Large intestine (tissue), 3 donors: ENCODE measurements at regions not wholly inside any gene's neighbourhood (a gene's known extent, or its start where the extent isn't known, plus 50 kb on each side); places are given as distances from the start of the nearest gene placed in this dataset.

Source experiments
- DNase-seq, 2 donors: peaks; one replicate each; pipeline versions ENCODE4 v3.0.0 to v3.0.0-alpha.2; 2013
- H3K27ac ChIP-seq: one replicate; pipeline ENCODE4 v1.5.1; 2013; ENCODE audit warnings: low read length
- H3K27me3 ChIP-seq: 2 replicates; pipeline ENCODE4 v1.6.1; 2013; ENCODE audit warnings: low read length; ENCODE audit not compliant: control insufficient read depth, insufficient read depth
- H3K36me3 ChIP-seq: 2 replicates; pipeline ENCODE4 v1.6.1; 2013; ENCODE audit warnings: low read length; ENCODE audit not compliant: control insufficient read depth, insufficient read depth
- H3K4me1 ChIP-seq: one replicate; pipeline ENCODE4 v1.6.1; 2013; ENCODE audit warnings: low read length; ENCODE audit not compliant: control insufficient read depth, insufficient read depth
- H3K4me3 ChIP-seq: one replicate; pipeline ENCODE4 v1.5.1; 2013; ENCODE audit warnings: low read length
- H3K9me3 ChIP-seq: one replicate; pipeline ENCODE4 v1.6.1; 2013; ENCODE audit warnings: mild to moderate bottlenecking, low read depth, low read length, moderate library complexity; ENCODE audit not compliant: control insufficient read depth
- WGBS: methylation state at CpG from one replicate; pipeline ENCODE4 v1.1.5; 2013; ENCODE audit warnings: low lambda C conversion rate; ENCODE audit not compliant: insufficient coverage; 5-methylcytosine and 5-hydroxymethylcytosine counted together

DNA sequence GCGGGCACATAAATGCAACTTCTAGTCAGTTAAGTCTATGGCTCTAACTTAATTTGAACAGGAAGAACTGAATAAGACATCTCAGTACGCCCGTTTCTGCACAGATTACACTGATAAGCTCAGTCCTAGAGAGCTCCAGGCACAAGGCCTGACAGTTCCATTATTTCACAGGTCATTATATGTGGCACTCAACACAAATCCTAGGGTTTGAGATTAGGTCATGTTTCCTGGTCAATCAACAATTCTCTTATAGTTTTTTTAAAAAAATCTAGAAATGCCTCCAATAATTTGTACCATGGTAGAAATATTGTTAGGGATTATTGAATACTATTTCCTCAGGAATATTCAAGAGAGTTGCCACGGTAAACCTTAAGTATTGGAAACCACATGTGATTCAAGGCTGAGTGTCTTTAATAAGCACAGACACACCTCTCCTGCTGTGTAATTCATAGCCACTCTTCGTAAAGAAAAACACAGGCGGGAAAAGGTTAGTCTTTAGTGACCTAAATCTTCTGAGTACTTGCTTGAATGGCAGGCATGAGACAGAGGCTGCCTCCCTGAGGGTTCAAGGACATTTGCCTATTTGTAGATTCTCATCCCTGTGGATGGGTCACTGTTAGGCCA, 342.9 kb upstream of the ADGRL3 start:
- peak in 1 of 2 donors; percentile 1 for DNase-seq
- Histone ChIP-seq H3K27ac (no peak overlapping the region), H3K9me3 (no peaks in the 10 kb centered on the region), H3K36me3 (no peaks in the 10 kb centered on the region), H3K4me3 (no peak overlapping the region), H3K27me3 (no peaks in the 10 kb centered on the region), H3K4me1 (no peaks in the 10 kb centered on the region)
- WGBS: no CpG with 5 or more reads among the region's 6 CpGs

DNA sequence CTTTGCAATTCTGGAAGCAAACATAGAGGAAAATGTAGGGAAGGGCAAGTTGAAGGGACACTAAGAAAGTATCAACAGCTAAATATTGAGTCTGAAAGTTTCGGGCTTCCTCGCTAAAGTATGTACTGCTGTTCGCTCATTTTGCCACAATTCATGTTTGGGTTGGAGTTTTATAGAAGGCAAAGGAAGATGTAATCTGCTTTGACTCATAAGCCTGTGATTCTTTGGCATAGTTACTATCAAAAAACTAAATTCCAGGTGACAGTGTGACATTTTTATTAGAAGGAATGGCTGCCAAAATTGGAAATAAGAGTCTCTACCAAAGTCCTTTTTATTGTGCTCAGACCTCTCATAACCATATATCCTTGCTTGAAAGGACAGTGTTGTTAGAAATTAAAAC, 336.7 kb upstream of the ADGRL3 start:
- Histone ChIP-seq H3K4me1 (no peaks in the 10 kb centered on the region), H3K4me3 (no peak overlapping the region), H3K27ac (no peak overlapping the region), H3K36me3 (no peaks in the 10 kb centered on the region), H3K9me3 (no peaks in the 10 kb centered on the region), H3K27me3 (no peaks in the 10 kb centered on the region)
- no peak for DNase-seq
- WGBS: 90% methylated on average over 2 of the region's 3 CpGs

- peak in 1 of 2 donors; percentile 2 for DNase-seq
- Histone ChIP-seq H3K27me3 (no peaks in the 10 kb centered on the region), H3K36me3 (no peaks in the 10 kb centered on the region), H3K4me1 (no peaks in the 10 kb centered on the region), H3K9me3 (no peaks in the 10 kb centered on the region), H3K27ac (no peak overlapping the region), H3K4me3 (no peak overlapping the region)
- WGBS: no CpG with 5 or more reads among the region's 4 CpGs
These were observed 334.9 kb upstream of the ADGRL3 start for GRCh38 chr4:60865273-60865672.

DNA sequence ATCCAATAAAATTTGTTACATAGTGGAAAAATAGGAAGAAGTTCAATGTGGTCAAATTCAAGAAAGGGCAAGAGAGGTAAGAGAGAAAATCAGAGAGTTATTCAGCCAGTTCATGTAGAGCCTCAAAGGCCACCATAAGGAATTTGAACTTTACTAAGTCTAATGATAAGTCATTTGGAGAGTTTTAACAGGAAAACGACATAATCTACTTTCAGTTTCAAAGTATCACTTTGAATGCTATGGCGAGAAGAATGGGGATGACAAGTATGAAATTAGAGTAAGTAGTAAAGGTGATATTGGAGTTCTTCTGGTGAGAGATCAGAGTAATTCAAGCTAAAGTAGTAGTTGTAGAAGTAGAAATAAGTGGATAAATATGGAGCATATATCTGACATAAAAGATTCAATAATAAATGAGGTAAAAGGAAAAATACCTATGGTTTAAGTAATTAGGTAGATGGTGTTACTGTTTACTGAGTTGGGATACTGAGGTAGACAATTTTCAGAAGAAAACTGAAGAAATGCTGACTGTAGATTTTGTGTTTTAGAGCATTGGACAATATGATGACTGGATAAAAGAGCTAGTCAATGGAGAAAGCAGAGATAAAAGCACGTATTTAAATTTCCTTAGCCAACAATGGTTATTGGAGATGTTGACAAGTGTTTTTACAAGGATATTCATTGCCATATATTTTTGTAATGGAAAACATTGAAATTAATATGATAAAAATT, 331.7 kb upstream of the ADGRL3 start:
- Histone ChIP-seq H3K4me3 (no peak overlapping the region), H3K27me3 (no peaks in the 10 kb centered on the region), H3K36me3 (no peaks in the 10 kb centered on the region), H3K4me1 (no peaks in the 10 kb centered on the region), H3K9me3 (no peaks in the 10 kb centered on the region), H3K27ac (no peak overlapping the region)
- WGBS: 100% methylated on average over 2 of the region's 3 CpGs
- no peak for DNase-seq

DNA sequence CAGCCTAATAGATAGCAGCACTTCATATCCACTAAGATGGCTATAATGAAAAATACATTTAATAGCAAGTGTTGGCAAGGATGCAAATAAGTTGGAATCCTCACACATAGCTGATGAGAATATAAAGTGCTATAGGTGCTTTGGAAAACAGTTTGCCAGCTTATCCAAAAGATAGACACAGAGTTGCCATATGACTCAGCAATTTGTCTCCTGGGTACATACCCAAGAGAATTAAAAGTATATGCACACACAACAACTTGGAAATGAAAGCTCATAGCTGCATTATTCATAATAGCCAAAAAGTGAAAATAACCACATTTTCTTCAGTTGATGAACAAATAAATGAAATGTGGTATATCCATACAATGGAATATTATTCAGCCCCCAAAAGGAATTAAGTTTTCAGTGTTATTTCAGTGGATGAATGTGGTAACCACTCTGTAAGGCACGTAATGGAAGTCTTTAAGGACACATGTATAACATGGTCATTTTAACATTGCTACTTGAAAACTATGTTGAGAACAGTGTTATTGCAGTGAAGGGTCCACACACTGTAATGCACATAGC, 320.9 kb upstream of the ADGRL3 start:
- Histone ChIP-seq H3K36me3 (no peaks in the 10 kb centered on the region), H3K4me3 (no peak overlapping the region), H3K4me1 (no peaks in the 10 kb centered on the region), H3K9me3 (no peaks in the 10 kb centered on the region), H3K27ac (no peak overlapping the region), H3K27me3 (no peaks in the 10 kb centered on the region)
- WGBS: no CpG with 5 or more reads among the region's 1 CpG
- DNase-seq: no peak

DNA sequence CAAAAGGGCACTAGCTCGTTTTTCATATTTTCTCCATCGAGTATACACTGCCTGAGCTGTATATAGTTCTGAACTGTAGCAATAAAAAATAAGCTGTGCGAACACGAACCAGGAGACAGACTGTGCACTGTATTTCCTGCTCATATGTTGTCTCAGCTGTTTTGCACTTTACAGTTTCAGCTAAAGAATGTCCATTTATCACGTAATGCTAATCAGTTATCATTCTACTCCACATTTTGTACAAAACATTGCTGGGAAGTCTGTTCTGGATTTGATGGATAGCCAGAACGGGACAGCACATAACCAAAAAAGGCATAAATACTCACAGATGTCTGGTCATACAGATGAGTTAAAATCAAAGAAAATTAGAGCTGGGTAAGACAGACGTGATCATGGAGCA, 315.5 kb upstream of the ADGRL3 start:
- no peaks in the 10 kb centered on the region for H3K36me3 ChIP-seq
- no peak overlapping the region for H3K27ac ChIP-seq
- H3K9me3 ChIP-seq: no peaks in the 10 kb centered on the region
- no peak for DNase-seq
- no peak overlapping the region for H3K4me3 ChIP-seq
- H3K4me1 ChIP-seq: no peaks in the 10 kb centered on the region
- no peaks in the 10 kb centered on the region for H3K27me3 ChIP-seq
- 80% methylated on average over 1 of the region's 7 CpGs for WGBS

DNA sequence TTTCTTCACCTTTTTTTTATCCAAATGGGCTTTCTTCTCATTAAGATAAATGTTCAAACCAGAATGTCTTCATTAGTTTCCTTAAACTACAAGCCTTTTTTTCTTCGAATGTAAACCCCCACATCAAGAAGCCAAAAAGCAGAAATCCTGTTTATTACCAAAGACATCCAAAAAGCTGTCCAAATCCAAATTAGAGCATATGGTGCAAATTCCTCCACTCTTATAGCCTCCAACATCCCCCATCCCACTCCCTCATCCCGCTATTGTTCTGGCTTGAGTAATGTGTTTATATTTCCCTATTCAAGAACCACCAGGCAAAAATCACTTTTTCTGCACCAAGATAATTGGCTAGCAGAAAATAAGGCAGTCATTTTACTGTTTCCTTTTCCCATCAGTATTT, 315.1 kb upstream of the ADGRL3 start:
- Histone ChIP-seq H3K27ac (no peak overlapping the region), H3K27me3 (no peaks in the 10 kb centered on the region), H3K9me3 (no peaks in the 10 kb centered on the region), H3K4me1 (no peaks in the 10 kb centered on the region), H3K36me3 (no peaks in the 10 kb centered on the region), H3K4me3 (no peak overlapping the region)
- 86% methylated on average over 2 of the region's 2 CpGs for WGBS
- DNase-seq: peak in 1 of 2 donors; percentile 2

GRCh38 chr4:60890743-60891142, 309.4 kb upstream of the ADGRL3 start:
- Histone ChIP-seq H3K4me1 (no peaks in the 10 kb centered on the region), H3K27me3 (no peaks in the 10 kb centered on the region), H3K27ac (no peak overlapping the region), H3K4me3 (no peak overlapping the region), H3K9me3 (no peaks in the 10 kb centered on the region), H3K36me3 (no peaks in the 10 kb centered on the region)
- DNase-seq: no peak
- WGBS: 92% methylated on average over 2 of the region's 2 CpGs

- no peaks in the 10 kb centered on the region for H3K9me3 ChIP-seq
- no peaks in the 10 kb centered on the region for H3K4me1 ChIP-seq
- DNase-seq: no peak
- H3K27ac ChIP-seq: no peak overlapping the region
- no peaks in the 10 kb centered on the region for H3K36me3 ChIP-seq
- H3K4me3 ChIP-seq: no peak overlapping the region
- H3K27me3 ChIP-seq: no peaks in the 10 kb centered on the region
These were observed 308.2 kb upstream of the ADGRL3 start for GRCh38 chr4:60891947-60892346.

DNA sequence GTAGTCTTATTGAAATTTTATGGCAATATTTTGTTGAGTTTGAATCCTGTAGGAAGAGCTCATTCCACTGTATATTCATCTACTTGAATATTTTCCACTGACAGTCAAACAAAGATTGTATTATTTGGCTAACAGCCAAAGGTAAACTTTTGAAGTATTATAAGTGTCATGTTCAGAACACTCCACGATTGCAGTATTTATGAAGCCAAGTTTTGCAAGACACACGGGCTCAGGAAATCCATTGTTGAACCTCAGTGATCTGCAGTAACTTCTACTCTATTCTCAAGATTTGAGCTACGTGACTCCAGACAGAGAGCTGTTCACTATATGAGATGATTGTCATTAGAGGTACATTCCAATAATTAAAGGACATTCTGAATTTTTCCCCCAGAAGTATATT, 302.7 kb upstream of the ADGRL3 start:
- Histone ChIP-seq H3K9me3 (no peaks in the 10 kb centered on the region), H3K4me3 (no peak overlapping the region), H3K27ac (no peak overlapping the region), H3K27me3 (no peaks in the 10 kb centered on the region), H3K36me3 (no peaks in the 10 kb centered on the region), H3K4me1 (no peaks in the 10 kb centered on the region)
- 33% methylated on average over 1 of the region's 3 CpGs for WGBS
- DNase-seq: no peak

DNA sequence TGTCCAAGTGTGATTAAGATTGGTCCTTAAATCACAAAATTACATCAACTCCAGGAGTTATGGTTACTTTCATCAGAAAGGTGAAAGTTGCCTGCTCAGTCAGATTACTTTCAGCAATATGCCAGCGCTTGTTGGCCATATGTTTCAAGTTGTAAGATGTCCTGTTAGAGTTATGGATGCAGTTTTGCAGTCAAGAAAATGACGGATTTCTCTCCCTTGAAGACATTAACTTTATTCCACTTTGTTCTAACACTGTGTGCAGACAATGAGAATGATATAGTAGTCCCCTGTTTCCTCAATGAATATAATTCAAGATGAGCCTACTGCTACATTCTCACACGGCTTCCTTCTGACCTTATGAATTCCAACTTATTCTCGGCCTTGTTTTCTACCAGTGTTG, 295.0 kb upstream of the ADGRL3 start:
- no peak for DNase-seq
- WGBS: 89% methylated on average over 3 of the region's 4 CpGs
- H3K4me3 ChIP-seq: no peak overlapping the region
- no peaks in the 10 kb centered on the region for H3K27me3 ChIP-seq
- H3K9me3 ChIP-seq: no peaks in the 10 kb centered on the region
- H3K36me3 ChIP-seq: no peaks in the 10 kb centered on the region
- no peaks in the 10 kb centered on the region for H3K4me1 ChIP-seq
- H3K27ac ChIP-seq: no peak overlapping the region
